Lower leg skin (tissue), 3 donors: ENCODE measurements at regions not wholly inside any gene's neighbourhood (a gene's known extent, or its start where the extent isn't known, plus 50 kb on each side); places are given as distances from the start of the nearest gene placed in this dataset.

Source experiments
- POLR2A ChIP-seq, 2 donors: fragments of 450-650 bp; IDR thresholded peaks; one replicate each; pipeline ENCODE4 v1.6.1; 2016 to 2017; ENCODE audit warnings: antibody characterized with exemption in 2 of 2, mild to moderate bottlenecking in 1 of 2, moderate library complexity in 1 of 2
- TF ChIP-seq, protein P1 (sequence below), 3 donors: fragments of 450-650 bp; IDR thresholded peaks; one replicate each; pipeline ENCODE4 v1.5.1; 2016; ENCODE audit warnings: antibody characterized with exemption in 3 of 3, mild to moderate bottlenecking in 3 of 3, moderate library complexity in 2 of 3

DNA sequence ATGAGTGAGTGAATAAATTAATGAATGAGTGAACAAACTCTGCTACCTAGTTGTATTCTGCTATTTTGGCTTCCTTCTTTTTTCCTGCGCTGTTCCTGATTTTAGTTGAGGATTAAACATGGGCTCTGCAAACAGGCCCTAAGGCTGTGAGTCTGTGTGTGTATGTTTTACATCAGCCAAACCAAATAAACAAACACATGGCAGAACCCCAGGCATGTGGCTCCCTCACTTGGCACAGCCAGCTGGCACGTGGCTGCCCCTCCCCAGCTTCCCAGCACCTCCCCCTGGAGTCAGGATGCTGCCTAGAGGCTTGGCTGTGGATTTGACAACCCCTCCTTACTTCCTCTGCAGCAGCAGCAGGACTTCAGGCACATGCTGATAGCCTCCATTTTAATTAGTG, 593.2 kb downstream of the INSC start:
- TF ChIP-seq POLR2A (IDR thresholded peaks at IDR 0.05) = no peak
- TF ChIP-seq, protein P1, sequence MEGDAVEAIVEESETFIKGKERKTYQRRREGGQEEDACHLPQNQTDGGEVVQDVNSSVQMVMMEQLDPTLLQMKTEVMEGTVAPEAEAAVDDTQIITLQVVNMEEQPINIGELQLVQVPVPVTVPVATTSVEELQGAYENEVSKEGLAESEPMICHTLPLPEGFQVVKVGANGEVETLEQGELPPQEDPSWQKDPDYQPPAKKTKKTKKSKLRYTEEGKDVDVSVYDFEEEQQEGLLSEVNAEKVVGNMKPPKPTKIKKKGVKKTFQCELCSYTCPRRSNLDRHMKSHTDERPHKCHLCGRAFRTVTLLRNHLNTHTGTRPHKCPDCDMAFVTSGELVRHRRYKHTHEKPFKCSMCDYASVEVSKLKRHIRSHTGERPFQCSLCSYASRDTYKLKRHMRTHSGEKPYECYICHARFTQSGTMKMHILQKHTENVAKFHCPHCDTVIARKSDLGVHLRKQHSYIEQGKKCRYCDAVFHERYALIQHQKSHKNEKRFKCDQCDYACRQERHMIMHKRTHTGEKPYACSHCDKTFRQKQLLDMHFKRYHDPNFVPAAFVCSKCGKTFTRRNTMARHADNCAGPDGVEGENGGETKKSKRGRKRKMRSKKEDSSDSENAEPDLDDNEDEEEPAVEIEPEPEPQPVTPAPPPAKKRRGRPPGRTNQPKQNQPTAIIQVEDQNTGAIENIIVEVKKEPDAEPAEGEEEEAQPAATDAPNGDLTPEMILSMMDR (IDR thresholded peaks at IDR 0.05) = no peak
